ES-I3 (cell line): ENCODE measurements at regions not wholly inside any gene's neighbourhood (a gene's known extent, or its start where the extent isn't known, plus 50 kb on each side); places are given as distances from the start of the nearest gene placed in this dataset.

Experiments
- H3K36me3 ChIP-seq: 2 replicates; pipeline ENCODE4 v1.6.1; 2013; ENCODE audit warnings: mild to moderate bottlenecking, low read length, control low read depth, moderate library complexity; ENCODE audit not compliant: insufficient read depth
- H3K4me1 ChIP-seq: 2 replicates; pipeline ENCODE4 v1.6.1; 2013; ENCODE audit warnings: mild to moderate bottlenecking, control low read depth, low read length; ENCODE audit not compliant: insufficient read depth
- H3K9ac ChIP-seq: 2 replicates; pipeline ENCODE4 v1.6.1; 2013; ENCODE audit warnings: low read depth, mild to moderate bottlenecking, low read length, moderate library complexity
- H3K9me3 ChIP-seq: 2 replicates; pipeline ENCODE4 v1.6.1; 2013; ENCODE audit warnings: mild to moderate bottlenecking, low read length, moderate library complexity; ENCODE audit not compliant: control insufficient read depth, insufficient read depth

DNA sequence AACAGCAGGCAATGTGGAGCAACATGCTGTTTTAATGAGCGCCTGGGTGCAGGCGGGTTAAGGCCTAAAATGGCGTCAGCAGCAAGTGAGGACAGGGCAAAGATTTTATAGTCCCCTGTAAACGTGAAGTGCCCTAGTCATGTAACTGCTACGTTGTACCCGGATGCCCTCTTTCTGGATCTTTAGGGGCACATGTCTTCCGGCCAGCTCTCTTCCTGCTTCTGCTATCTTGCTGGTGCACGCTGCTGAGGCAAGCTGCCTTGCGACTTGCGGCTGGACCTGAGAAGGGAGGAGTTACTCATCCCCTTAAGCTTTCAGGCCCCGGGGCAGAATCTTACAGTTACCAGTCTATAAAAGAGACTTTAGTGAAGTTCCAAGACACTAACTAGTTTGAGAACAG lies 303.6 kb upstream of the DACH1 start:
- Histone ChIP-seq H3K4me1 (no peaks in the 10 kb centered on the region), H3K9ac (no peak overlapping the region), H3K36me3 (no peaks in the 10 kb centered on the region), H3K9me3 (no peaks in the 10 kb centered on the region)

DNA sequence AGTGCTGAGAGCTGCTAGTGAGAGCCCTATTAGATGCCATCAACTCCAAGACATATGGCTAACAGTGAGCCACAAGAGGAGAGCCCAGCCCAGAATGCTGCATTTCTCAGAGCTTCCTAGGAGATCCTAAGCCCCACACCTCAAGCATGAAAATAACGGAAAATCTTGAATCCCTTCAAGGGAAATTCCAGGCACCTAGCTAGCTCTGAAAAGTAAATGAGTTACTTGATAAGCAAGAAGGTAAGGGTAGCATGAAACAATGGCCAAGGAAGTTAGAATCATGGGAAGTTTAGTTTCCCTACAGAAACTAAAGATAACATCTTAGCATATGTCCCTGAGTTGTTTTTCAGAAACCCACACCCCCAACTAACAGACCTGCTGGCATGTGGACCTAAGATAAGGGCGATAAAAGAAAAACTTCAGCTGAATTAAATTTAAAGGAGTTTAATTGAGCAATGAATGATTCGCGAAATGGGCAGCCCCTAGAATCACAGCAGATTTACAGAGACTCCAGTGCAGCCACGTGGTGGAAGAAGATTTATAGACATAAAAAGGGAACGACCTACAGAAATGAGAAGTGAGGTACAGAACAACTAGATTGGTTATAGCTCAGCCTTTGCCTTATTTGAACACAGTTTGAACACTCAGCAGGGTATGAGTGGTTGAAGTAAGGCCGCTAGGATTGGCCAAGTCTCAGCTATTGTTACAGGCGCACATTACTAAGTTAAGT lies 301.3 kb upstream of the DACH1 start:
- no peaks in the 10 kb centered on the region for H3K9me3 ChIP-seq
- no peak overlapping the region for H3K9ac ChIP-seq
- no peaks in the 10 kb centered on the region for H3K36me3 ChIP-seq
- H3K4me1 ChIP-seq: no peaks in the 10 kb centered on the region

DNA sequence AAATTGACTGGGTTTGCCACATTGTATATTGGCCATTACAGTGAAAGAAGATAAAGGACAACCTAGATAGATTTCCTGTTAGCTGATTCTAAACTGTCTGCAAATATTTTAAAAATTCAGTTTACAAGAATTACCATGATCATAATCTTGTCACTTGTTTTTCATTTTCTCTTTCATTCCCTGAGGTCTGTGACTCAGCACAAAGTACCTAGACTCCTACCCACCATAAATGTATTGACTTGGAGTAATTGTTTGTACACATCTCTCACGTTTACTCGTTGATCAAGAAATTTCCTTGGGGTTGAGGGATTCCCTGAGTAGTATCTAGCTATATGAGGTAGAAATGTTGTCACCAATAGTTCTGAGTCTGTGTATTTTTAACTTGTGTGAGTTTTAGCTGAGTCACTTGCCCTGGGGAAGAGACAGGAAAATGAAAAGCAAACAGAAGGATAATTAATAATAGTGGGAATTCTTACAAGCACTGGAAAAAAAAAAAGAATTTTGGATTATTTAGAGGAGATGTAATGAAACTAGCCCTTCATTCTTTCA lies 299.2 kb upstream of the DACH1 start:
- no peak overlapping the region for H3K9ac ChIP-seq
- no peaks in the 10 kb centered on the region for H3K36me3 ChIP-seq
- H3K9me3 ChIP-seq: no peaks in the 10 kb centered on the region
- H3K4me1 ChIP-seq: no peaks in the 10 kb centered on the region

DNA sequence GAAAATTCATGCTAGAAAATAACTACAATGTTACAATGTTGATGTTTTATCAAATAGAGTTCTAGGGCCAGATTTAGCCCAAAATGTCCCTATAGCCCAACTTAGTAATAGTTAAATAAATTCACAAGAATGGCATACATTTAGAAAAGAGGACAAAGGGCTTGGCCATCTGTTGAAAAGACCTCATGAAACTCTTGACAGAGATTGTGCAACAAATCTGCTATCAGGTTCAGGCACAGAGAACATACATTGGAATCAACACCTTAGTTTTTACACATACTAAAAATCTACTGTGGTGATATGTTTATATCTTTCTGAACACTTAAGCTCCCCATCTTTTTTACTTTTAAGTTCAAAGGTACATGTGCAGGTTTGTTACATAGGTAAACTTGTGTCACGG lies 298.3 kb upstream of the DACH1 start:
- H3K9ac ChIP-seq: no peak overlapping the region
- no peaks in the 10 kb centered on the region for H3K4me1 ChIP-seq
- no peaks in the 10 kb centered on the region for H3K36me3 ChIP-seq
- H3K9me3 ChIP-seq: no peaks in the 10 kb centered on the region

DNA sequence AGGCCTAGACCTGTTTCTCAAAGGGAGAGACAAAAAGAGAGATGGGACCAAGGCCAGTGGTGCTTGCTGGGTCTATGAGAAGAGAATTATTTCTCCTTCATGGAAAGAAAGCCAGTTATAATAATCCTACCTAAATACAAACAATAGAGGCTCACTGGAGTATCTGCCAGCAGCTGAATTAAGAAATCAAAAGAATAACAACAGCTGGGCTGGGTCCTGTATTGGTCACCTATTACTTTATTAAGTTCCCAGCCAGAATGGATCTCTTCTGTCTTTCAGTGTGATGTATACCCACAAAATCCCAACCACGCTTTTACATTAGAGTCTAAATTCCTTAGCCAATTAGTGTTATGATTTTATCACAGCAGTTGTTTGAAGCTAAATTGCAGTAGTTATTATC lies 297.8 kb upstream of the DACH1 start:
- Histone ChIP-seq H3K36me3 (no peaks in the 10 kb centered on the region), H3K4me1 (no peaks in the 10 kb centered on the region), H3K9me3 (no peaks in the 10 kb centered on the region), H3K9ac (no peak overlapping the region)

DNA sequence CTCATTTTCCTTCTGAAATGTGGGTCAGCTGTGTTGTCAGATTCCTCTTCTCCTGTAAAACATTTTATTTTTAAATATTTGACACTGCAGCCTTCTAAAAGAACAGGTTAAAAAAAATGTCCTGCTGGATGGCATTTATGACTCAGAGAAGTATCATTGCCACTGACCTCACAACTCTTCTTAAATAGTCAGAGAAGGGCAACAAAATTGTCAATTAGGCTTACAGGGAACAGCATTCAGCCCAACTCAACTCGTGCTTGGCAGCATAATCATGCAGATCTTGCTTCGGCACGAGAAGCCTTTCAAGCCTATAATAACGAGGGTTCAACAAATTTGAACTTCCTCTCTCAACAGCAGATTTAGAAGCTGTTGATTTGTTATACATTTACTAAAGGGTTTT lies 296.7 kb upstream of the DACH1 start:
- no peaks in the 10 kb centered on the region for H3K4me1 ChIP-seq
- no peaks in the 10 kb centered on the region for H3K36me3 ChIP-seq
- peaks cover 3% of the 10 kb centered on the region; the same call in 1 of the 2 replicates for H3K9me3 ChIP-seq
- H3K9ac ChIP-seq: no peak overlapping the region

DNA sequence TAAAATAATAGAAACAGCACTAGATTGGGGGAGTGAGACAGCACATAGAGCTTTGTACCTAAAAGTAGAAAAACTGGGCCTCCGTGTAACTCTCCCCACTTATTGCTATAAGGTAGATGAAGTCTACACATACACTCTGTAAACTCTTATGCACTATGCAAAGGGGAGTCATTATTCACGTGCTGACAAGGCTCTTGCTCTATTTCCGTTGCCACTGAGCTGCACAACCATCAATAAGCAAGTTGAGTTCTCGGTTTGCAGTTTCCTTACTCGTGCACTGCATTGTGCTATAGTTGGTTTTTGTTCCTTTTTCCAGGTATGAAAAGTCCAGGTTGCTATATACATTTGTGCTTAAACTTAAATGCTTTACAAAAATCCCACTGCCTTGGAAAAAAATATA lies 294.0 kb upstream of the DACH1 start:
- Histone ChIP-seq H3K9me3 (peaks cover 3% of the 10 kb centered on the region; the same call in 1 of the 2 replicates), H3K36me3 (no peaks in the 10 kb centered on the region), H3K4me1 (no peaks in the 10 kb centered on the region), H3K9ac (no peak overlapping the region)

DNA sequence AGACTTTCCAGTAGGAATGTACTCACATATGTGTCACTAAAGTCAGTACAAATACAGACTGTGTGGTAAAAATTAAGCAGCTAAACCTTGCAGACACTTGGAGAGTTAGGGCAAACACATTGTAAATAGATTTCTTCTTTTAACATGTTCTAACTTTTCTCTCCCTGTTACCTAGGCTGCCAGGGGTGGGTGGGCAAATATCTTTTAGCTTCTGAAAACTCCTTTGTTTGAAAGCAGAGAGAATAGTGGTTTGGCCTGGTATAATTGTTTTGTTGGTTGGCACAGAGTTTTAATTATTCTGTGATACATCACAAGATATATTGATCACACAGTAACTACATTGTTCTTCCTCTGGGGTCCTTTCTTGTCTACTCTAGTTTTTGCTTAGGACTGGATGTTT lies 289.8 kb upstream of the DACH1 start:
- Histone ChIP-seq H3K9ac (no peak overlapping the region), H3K9me3 (peaks cover 3% of the 10 kb centered on the region; the same call in 1 of the 2 replicates), H3K36me3 (no peaks in the 10 kb centered on the region), H3K4me1 (no peaks in the 10 kb centered on the region)

DNA sequence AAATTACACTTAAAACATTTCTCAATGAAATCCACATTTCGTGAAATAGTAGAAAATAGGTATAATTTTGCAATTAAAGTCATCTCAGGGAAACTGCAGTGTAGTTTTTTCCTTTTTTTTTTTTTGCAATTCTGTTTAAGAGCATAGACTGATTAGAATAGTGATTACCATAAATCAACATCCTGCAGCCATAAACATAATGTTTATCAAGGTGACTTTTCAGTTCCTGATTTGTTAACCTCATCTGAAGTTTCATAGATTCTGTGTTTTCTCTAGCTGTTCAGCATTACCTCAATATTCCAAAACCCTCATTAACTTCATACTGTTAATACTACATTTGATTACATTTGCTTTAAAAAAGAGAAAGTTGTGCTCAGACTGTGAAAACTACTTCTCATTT lies 286.3 kb upstream of the DACH1 start:
- Histone ChIP-seq H3K36me3 (no peaks in the 10 kb centered on the region), H3K4me1 (no peaks in the 10 kb centered on the region), H3K9me3 (no peaks in the 10 kb centered on the region), H3K9ac (no peak overlapping the region)

DNA sequence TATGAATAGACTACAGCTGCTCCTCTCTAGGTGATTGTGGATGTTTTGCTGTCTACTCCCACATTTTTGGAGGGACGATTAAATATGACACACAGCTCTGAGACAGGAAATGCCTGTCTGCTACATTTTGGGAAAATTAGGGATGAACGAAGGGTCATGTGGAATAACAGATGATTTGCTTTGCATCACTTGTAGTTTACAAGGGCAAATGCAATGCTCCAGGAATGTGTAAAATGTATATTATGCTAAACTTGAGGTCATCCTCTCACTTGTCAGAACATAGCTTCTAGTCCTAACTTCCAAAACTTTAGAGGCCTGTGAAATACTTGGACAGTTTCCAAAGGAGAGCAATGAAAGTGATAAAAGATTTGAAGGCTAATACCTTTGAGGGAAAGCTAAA lies 284.2 kb upstream of the DACH1 start:
- H3K4me1 ChIP-seq: no peaks in the 10 kb centered on the region
- H3K36me3 ChIP-seq: no peaks in the 10 kb centered on the region
- H3K9me3 ChIP-seq: no peaks in the 10 kb centered on the region
- H3K9ac ChIP-seq: no peak overlapping the region

DNA sequence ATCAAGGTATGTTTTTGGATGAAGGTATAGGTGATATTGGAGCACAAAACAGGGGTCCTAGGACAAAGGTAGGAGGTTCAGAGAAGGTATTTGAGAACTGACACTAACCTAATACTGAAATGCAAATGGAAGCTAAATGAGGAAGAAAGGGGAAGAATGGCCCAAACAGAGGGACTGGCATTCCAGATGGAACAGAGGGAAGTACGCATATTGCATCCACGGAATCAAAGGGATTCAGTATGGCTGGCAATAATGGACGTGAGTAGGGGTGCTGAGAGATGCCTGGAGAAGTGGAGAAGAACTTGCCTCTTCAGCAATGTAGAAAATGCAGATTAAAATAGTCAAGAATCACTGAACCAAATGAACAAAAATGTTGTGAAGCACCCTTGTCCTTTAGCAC lies 283.5 kb upstream of the DACH1 start:
- Histone ChIP-seq H3K36me3 (no peaks in the 10 kb centered on the region), H3K4me1 (no peaks in the 10 kb centered on the region), H3K9ac (no peak overlapping the region), H3K9me3 (no peaks in the 10 kb centered on the region)

DNA sequence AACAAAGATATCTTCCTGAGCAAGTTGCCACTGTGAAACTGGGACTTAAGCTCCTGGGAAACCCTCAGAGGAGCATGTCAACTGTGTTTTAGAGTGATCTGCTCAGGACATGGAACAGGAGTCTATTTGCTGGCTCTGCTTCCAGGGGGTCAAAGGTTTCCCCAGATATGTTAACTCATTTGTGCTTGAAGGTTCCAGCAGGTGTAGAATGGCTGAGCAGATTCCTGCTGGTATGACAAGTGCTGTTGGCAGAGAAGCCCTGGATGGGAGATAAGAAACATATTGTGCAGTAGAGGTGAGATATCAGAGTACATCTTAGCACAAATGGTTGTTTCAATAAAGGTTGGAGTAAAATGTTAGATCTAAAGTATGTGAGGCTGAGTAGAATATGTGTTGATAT lies 282.7 kb upstream of the DACH1 start:
- no peaks in the 10 kb centered on the region for H3K9me3 ChIP-seq
- no peak overlapping the region for H3K9ac ChIP-seq
- no peaks in the 10 kb centered on the region for H3K36me3 ChIP-seq
- 0 out of 2 replicates have a peak, but pooled peaks cover 1% of the 10 kb centered on the region for H3K4me1 ChIP-seq

DNA sequence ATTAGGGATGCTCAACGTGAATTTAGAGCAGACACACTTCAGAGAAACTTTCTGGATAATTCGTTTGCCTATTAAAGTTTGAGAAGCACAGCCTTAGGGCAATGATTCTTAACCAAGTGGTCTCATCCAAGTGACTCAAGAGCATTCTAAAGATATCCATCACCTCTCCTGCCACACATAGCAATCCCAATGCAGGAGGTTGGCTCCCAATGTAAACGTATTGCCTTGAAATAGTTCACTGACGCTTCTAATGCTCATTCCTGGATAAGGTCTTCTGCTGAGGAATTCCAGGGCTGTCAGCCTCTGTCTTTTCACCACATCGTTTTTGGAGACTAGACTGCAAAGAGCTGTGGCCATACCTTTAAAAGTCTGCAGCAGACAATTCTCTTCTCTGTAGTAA lies 279.8 kb upstream of the DACH1 start:
- H3K9ac ChIP-seq: no peak overlapping the region
- no peaks in the 10 kb centered on the region for H3K9me3 ChIP-seq
- H3K36me3 ChIP-seq: no peaks in the 10 kb centered on the region
- 0 out of 2 replicates have a peak, but pooled peaks cover 4% of the 10 kb centered on the region for H3K4me1 ChIP-seq

DNA sequence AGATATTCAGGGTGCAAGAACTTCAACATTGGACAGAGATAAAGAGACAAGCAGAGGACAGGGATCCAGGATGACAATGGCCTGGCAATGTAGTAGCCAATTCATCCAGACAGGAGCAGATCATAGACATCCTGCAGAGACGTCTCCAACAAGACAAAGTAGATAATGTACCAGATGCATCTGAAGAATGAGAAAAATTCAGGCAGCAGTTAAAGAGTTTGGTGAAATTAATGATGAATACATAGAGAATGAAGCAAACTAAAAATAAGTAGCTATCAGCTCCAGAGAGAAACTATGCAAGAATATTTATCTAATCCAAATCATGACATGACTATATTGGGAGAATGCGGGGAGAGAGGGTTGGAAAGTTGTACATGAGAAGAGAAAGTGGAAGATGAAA lies 278.4 kb upstream of the DACH1 start:
- Histone ChIP-seq H3K36me3 (no peaks in the 10 kb centered on the region), H3K4me1 (0 out of 2 replicates have a peak, but pooled peaks cover 4% of the 10 kb centered on the region), H3K9ac (no peak overlapping the region), H3K9me3 (no peaks in the 10 kb centered on the region)

DNA sequence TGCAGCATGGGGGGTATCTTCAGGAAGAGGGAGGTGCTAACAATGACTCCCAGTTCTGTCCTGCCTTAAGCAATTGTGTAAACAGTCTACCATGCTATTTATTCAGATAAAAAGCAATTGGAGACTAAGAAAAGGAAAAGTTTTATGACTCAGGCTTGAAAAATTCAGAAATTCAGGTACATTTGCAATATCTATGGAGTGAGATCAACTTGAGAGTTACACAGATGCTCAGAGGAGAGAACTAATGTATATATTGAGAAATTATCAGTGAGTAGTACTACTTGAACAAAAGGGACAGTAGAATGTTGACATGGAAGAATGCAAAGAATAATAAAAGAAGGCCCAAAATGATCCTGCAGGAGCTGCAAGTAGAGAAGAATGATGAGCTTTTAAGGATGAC lies 277.6 kb upstream of the DACH1 start:
- Histone ChIP-seq H3K36me3 (no peaks in the 10 kb centered on the region), H3K9me3 (no peaks in the 10 kb centered on the region), H3K4me1 (0 out of 2 replicates have a peak, but pooled peaks cover 4% of the 10 kb centered on the region), H3K9ac (no peak overlapping the region)
